Ishikawa (cell line): ENCODE measurements at regions not wholly inside any gene's neighbourhood (a gene's known extent, or its start where the extent isn't known, plus 50 kb on each side); places are given as distances from the start of the nearest gene placed in this dataset.

Source experiments
- CEBPB ChIP-seq: IDR thresholded peaks from 2 replicates; pipeline ENCODE4 v1.6.1; 2012
- CREB1 ChIP-seq: IDR thresholded peaks from 2 replicates; pipeline ENCODE4 v1.6.1; 2012; ENCODE audit warnings: low read depth
- EGR1 ChIP-seq: IDR thresholded peaks from 2 replicates; pipeline ENCODE4 v1.6.1; 2012
- EP300 ChIP-seq: IDR thresholded peaks from 2 replicates; pipeline ENCODE4 v1.6.1; 2012; ENCODE audit warnings: borderline replicate concordance
- FOXM1 ChIP-seq: IDR thresholded peaks from 2 replicates; pipeline ENCODE4 v1.6.1; 2012; ENCODE audit warnings: low read depth, borderline replicate concordance
- NFIC ChIP-seq: IDR thresholded peaks from 2 replicates; pipeline ENCODE4 v1.6.1; 2012
- RAD21 ChIP-seq: IDR thresholded peaks from 2 replicates; pipeline ENCODE4 v1.6.1; 2012; ENCODE audit warnings: low read depth
- TAF1 ChIP-seq: IDR thresholded peaks from 2 replicates; pipeline ENCODE4 v1.6.1; 2012; ENCODE audit warnings: low read depth, mild to moderate bottlenecking
- TCF12 ChIP-seq: IDR thresholded peaks from 2 replicates; pipeline ENCODE4 v1.6.1; 2012; ENCODE audit warnings: low read depth
- TEAD4 ChIP-seq: IDR thresholded peaks from 2 replicates; pipeline ENCODE4 v1.6.1; 2012
- YY1 ChIP-seq: IDR thresholded peaks from 2 replicates; pipeline ENCODE4 v1.6.1; 2012; ENCODE audit warnings: low read depth
- ZBTB7A ChIP-seq: IDR thresholded peaks from 2 replicates; pipeline ENCODE4 v1.6.1; 2012; ENCODE audit warnings: low read depth
- TF ChIP-seq, protein P1 (sequence below): IDR thresholded peaks from 2 replicates; pipeline ENCODE4 v1.6.1; 2012
- TF ChIP-seq, protein P2 (sequence below): IDR thresholded peaks from 2 replicates; pipeline ENCODE4 v1.6.1; 2012
- TF ChIP-seq, protein P3 (sequence below): IDR thresholded peaks from 2 replicates; pipeline ENCODE4 v1.6.1; 2012; ENCODE audit warnings: low read depth, mild to moderate bottlenecking

DNA sequence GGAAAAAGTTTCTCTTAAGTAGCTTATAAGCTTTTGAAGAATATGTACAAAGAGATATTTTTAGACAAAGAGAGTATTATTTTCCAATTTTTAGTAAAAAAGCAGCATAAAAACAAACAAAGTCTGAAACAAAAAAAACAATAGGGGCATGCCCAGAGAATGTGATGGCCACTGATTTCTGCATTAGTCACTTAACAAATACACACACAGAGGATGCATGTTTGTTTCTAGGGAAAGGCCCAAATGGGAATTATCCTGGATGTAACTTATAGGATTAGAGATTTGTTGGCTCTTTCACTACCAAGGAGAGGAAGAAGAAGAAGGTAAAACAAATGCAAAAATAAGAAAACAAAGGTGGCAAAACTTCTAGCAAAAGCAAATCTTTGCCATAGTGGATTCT lies 95.9 kb upstream of the SCOC start:
- TF ChIP-seq TEAD4: no peak
- no peak for TF ChIP-seq ZBTB7A
- TF ChIP-seq EGR1: no peak
- no peak for TF ChIP-seq TCF12
- no peak for TF ChIP-seq TAF1
- no peak for TF ChIP-seq EP300
- TF ChIP-seq, protein P1, sequence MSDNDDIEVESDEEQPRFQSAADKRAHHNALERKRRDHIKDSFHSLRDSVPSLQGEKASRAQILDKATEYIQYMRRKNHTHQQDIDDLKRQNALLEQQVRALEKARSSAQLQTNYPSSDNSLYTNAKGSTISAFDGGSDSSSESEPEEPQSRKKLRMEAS: no peak
- TF ChIP-seq FOXM1: no peak
- no peak for TF ChIP-seq YY1
- TF ChIP-seq, protein P2, sequence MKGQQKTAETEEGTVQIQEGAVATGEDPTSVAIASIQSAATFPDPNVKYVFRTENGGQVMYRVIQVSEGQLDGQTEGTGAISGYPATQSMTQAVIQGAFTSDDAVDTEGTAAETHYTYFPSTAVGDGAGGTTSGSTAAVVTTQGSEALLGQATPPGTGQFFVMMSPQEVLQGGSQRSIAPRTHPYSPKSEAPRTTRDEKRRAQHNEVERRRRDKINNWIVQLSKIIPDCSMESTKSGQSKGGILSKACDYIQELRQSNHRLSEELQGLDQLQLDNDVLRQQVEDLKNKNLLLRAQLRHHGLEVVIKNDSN: no peak
- no peak for TF ChIP-seq CREB1

DNA sequence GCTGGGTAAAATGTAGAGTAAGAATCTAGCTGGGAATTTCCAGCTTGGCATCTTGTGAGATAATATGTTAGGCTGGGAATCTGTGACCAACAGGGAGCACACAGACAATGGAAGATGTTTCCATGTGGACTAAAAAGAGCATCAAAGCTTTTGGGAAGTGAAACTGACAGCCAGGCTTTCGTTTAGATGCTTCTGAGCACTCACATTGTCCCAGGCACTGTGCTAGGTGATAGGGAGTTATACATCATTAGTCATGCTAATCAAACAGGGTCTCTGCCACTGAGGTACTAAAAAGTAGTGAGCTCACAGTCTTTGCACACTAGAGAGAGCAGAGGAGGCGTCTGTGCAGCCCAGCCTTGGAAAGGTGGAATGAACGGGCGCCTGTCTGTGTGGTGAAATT lies 101.9 kb upstream of the SCOC start:
- TF ChIP-seq, protein P3, sequence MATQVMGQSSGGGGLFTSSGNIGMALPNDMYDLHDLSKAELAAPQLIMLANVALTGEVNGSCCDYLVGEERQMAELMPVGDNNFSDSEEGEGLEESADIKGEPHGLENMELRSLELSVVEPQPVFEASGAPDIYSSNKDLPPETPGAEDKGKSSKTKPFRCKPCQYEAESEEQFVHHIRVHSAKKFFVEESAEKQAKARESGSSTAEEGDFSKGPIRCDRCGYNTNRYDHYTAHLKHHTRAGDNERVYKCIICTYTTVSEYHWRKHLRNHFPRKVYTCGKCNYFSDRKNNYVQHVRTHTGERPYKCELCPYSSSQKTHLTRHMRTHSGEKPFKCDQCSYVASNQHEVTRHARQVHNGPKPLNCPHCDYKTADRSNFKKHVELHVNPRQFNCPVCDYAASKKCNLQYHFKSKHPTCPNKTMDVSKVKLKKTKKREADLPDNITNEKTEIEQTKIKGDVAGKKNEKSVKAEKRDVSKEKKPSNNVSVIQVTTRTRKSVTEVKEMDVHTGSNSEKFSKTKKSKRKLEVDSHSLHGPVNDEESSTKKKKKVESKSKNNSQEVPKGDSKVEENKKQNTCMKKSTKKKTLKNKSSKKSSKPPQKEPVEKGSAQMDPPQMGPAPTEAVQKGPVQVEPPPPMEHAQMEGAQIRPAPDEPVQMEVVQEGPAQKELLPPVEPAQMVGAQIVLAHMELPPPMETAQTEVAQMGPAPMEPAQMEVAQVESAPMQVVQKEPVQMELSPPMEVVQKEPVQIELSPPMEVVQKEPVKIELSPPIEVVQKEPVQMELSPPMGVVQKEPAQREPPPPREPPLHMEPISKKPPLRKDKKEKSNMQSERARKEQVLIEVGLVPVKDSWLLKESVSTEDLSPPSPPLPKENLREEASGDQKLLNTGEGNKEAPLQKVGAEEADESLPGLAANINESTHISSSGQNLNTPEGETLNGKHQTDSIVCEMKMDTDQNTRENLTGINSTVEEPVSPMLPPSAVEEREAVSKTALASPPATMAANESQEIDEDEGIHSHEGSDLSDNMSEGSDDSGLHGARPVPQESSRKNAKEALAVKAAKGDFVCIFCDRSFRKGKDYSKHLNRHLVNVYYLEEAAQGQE: no peak
- TF ChIP-seq TCF12 (no peak), CEBPB (no peak), NFIC (no peak), TAF1 (no peak), TEAD4 (no peak), RAD21 (no peak), CREB1 (no peak), ZBTB7A (no peak), EGR1 (no peak), EP300 (no peak)
- TF ChIP-seq, protein P2: no peak

DNA sequence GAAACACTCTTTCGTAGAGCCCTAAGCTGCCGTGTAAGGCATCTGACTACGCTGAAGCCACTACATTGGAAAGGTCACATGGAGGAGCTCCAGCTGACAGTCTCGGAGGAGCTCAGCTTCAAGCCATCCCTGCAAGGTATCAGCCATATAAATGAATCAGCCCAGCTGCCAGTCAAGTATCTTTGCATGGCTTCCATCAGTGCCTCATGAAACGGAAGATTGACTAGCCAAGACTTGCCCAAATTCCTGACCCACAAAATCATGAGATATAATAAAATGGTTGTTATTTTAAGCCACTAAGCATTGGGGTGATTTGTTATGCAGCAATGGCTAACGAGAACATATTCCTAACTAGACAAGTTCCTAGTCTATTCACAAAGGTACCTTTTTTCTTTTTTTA lies 104.1 kb upstream of the SCOC start:
- no peak for TF ChIP-seq CREB1
- TF ChIP-seq, protein P2: no peak
- TF ChIP-seq, protein P3: no peak
- TF ChIP-seq TEAD4: no peak

DNA sequence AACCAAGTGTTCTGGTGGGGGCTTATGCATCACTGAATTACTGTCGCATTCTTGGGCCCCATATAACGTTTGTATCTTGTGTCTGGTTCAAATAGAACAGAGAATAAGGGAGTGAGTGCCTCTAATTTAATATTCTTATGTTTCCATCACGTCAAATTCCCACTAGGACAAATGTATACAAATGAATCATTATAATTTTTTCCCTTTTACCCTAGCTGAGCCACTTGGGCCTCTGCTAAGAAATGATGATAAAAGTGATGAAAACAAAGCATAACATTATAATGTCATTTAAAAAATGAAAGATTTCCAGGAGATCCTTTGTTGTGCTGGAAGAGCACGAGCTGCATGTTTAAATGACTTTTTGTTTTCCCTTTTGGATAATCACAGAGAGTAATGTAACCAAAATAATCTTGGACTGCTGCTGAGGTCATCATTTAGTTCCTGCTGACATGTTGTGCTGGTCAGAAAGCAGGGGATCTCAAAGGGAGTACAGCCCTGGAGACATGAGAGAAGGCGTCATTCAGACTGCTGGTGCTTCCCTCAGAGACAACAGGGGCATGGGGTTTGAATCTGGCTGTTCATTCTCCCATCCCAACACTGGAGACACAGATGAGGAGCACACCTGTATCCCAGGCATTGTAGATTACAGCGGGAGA lies 105.1 kb upstream of the SCOC start:
- no peak for TF ChIP-seq TAF1
- no peak for TF ChIP-seq FOXM1
- TF ChIP-seq NFIC: no peak
- no peak for TF ChIP-seq EP300
- TF ChIP-seq EGR1: no peak
- no peak for TF ChIP-seq CREB1
- no peak for TF ChIP-seq RAD21
- TF ChIP-seq TCF12: no peak
- no peak for TF ChIP-seq ZBTB7A
- TF ChIP-seq, protein P2: no peak
- TF ChIP-seq, protein P3: no peak
- no peak for TF ChIP-seq YY1
- no peak for TF ChIP-seq CEBPB
- TF ChIP-seq, protein P1: no peak
- no peak for TF ChIP-seq TEAD4
